A549 (cell line): ENCODE measurements at regions not wholly inside any gene's neighbourhood (a gene's known extent, or its start where the extent isn't known, plus 50 kb on each side); places are given as distances from the start of the nearest gene placed in this dataset.

Experiments
- BCL3 ChIP-seq: fragments of >200 bp; sonication (Bioruptor Twin); formaldehyde crosslinking; IDR thresholded peaks from 3 replicates; pipeline ENCODE4 v1.6.1; 2016
- SMC3 ChIP-seq: fragments of >200 bp; sonication (Bioruptor Twin); formaldehyde crosslinking; IDR thresholded peaks from 3 replicates; pipeline ENCODE4 v1.6.1; 2018; ENCODE audit warnings: inconsistent platforms
- TF ChIP-seq, protein P1 (sequence below): fragments of >200 bp; sonication (Bioruptor Twin); formaldehyde crosslinking; IDR thresholded peaks from 3 replicates; pipeline ENCODE4 v1.5.1; 2016
- TF ChIP-seq, protein P2 (sequence below): fragments of 450-650 bp; IDR thresholded peaks from 2 replicates; pipeline ENCODE4 v1.6.1; 2014; ENCODE audit warnings: antibody characterized with exemption
- TF ChIP-seq, protein P3 (sequence below): IDR thresholded peaks from 2 replicates; pipeline ENCODE4 v1.6.1; 2012; ENCODE audit warnings: low read depth, borderline replicate concordance
- TF ChIP-seq, protein P4 (sequence below): fragments of 200-600 bp; sonication (generic); IDR thresholded peaks from 2 replicates; pipeline ENCODE4 v1.6.1; 2016; ENCODE audit warnings: antibody characterized with exemption, mild to moderate bottlenecking, moderate library complexity

- TF ChIP-seq, protein P1, sequence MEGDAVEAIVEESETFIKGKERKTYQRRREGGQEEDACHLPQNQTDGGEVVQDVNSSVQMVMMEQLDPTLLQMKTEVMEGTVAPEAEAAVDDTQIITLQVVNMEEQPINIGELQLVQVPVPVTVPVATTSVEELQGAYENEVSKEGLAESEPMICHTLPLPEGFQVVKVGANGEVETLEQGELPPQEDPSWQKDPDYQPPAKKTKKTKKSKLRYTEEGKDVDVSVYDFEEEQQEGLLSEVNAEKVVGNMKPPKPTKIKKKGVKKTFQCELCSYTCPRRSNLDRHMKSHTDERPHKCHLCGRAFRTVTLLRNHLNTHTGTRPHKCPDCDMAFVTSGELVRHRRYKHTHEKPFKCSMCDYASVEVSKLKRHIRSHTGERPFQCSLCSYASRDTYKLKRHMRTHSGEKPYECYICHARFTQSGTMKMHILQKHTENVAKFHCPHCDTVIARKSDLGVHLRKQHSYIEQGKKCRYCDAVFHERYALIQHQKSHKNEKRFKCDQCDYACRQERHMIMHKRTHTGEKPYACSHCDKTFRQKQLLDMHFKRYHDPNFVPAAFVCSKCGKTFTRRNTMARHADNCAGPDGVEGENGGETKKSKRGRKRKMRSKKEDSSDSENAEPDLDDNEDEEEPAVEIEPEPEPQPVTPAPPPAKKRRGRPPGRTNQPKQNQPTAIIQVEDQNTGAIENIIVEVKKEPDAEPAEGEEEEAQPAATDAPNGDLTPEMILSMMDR, result no peak
- TF ChIP-seq, protein P2, sequence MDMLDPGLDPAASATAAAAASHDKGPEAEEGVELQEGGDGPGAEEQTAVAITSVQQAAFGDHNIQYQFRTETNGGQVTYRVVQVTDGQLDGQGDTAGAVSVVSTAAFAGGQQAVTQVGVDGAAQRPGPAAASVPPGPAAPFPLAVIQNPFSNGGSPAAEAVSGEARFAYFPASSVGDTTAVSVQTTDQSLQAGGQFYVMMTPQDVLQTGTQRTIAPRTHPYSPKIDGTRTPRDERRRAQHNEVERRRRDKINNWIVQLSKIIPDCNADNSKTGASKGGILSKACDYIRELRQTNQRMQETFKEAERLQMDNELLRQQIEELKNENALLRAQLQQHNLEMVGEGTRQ, result no peak
- TF ChIP-seq SMC3 (no peak), BCL3 (no peak)
- TF ChIP-seq, protein P3, sequence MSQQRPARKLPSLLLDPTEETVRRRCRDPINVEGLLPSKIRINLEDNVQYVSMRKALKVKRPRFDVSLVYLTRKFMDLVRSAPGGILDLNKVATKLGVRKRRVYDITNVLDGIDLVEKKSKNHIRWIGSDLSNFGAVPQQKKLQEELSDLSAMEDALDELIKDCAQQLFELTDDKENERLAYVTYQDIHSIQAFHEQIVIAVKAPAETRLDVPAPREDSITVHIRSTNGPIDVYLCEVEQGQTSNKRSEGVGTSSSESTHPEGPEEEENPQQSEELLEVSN, result no peak
- TF ChIP-seq, protein P4, sequence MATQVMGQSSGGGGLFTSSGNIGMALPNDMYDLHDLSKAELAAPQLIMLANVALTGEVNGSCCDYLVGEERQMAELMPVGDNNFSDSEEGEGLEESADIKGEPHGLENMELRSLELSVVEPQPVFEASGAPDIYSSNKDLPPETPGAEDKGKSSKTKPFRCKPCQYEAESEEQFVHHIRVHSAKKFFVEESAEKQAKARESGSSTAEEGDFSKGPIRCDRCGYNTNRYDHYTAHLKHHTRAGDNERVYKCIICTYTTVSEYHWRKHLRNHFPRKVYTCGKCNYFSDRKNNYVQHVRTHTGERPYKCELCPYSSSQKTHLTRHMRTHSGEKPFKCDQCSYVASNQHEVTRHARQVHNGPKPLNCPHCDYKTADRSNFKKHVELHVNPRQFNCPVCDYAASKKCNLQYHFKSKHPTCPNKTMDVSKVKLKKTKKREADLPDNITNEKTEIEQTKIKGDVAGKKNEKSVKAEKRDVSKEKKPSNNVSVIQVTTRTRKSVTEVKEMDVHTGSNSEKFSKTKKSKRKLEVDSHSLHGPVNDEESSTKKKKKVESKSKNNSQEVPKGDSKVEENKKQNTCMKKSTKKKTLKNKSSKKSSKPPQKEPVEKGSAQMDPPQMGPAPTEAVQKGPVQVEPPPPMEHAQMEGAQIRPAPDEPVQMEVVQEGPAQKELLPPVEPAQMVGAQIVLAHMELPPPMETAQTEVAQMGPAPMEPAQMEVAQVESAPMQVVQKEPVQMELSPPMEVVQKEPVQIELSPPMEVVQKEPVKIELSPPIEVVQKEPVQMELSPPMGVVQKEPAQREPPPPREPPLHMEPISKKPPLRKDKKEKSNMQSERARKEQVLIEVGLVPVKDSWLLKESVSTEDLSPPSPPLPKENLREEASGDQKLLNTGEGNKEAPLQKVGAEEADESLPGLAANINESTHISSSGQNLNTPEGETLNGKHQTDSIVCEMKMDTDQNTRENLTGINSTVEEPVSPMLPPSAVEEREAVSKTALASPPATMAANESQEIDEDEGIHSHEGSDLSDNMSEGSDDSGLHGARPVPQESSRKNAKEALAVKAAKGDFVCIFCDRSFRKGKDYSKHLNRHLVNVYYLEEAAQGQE, result no peak
Measured at GRCh38 chr2:128599700-128600099, 281.0 kb upstream of the HS6ST1 start.
